Uterus (tissue), 2 donors: ENCODE measurements at regions not wholly inside any gene's neighbourhood (a gene's known extent, or its start where the extent isn't known, plus 50 kb on each side); places are given as distances from the start of the nearest gene placed in this dataset.

Experiments used
- CTCF ChIP-seq, 4 experiments: fragments of 200-600 bp in 2 of 4; fragments of 450-650 bp in 2 of 4; sonication (generic) in 2 of 4; IDR thresholded peaks; one replicate each; pipeline ENCODE4 v1.5.1; 2016 to 2019; ENCODE audit warnings: antibody characterized with exemption in 4 of 4, mild to moderate bottlenecking in 2 of 4, moderate library complexity in 1 of 4
- POLR2A ChIP-seq, 2 donors: fragments of 450-650 bp; IDR thresholded peaks; one replicate each; pipeline ENCODE4 v1.6.1; 2016; ENCODE audit warnings: antibody characterized with exemption in 2 of 2, mild to moderate bottlenecking in 1 of 2, moderate library complexity in 1 of 2

DNA sequence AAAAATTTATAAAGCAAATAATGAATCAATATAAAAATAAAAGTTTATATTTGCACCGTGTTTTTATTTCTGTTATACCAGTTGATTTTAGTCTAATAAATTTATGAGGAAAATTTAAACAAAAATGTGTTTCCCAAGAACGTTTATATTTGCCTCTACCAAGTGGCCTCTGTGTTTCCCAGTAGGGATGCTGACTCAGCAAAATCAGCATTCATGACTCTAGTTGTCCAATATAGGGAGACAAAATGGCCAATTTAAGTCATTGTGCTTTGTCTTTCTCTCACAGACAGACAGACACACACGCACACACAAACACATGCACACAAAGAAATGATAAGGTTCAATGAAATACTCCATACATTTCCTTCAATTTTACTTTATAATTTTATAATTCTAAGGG is 942.5 kb upstream of the ZWINT start:
- TF ChIP-seq CTCF (IDR thresholded peaks at IDR 0.05), result no peak
- TF ChIP-seq POLR2A (IDR thresholded peaks at IDR 0.05), result no peak
